ENCODE measurements at regions not wholly inside any gene's neighbourhood (a gene's known extent, or its start where the extent isn't known, plus 50 kb on each side); places are given as distances from the start of the nearest gene placed in this dataset.
"Not testable (repeated sequence)": the region's sequence is repeated elsewhere in the genome, so short reads cannot be mapped to it uniquely, and the experiment has no call there.

DNA sequence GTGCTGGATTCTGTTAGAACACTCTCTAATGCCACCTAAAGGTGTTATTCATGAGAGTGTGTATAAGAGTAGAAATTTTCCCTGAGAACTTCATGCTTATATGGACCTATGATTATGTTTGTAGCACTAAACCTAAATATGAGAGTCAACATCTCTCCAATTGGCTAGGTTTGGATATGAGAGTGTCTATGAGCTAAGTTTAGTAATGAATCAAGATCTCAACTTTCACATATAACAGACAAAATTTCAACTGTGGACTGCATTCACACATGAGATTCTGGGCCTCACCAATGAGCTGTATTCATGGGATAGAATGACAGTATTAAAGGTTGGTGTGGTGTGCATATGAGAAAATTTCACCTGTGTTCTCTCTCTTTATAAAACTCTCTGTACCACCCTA is 242.6 kb downstream of the RPS4Y2 start:
- Mint-ChIP-seq H3K36me3 (no peaks in the 10 kb centered on the region), H3K27me3 (no peaks in the 10 kb centered on the region), H3K27ac (no peak overlapping the region), H3K9me3 (ENCODE audit: low read depth) (no peaks in the 10 kb centered on the region), H3K4me3 (no peak overlapping the region), H3K4me1 (peaks cover 21% of the 10 kb centered on the region)
- no peak for DNase-seq
- no peak for ATAC-seq
- CTCF ChIA-PET, result no interaction called here

DNA sequence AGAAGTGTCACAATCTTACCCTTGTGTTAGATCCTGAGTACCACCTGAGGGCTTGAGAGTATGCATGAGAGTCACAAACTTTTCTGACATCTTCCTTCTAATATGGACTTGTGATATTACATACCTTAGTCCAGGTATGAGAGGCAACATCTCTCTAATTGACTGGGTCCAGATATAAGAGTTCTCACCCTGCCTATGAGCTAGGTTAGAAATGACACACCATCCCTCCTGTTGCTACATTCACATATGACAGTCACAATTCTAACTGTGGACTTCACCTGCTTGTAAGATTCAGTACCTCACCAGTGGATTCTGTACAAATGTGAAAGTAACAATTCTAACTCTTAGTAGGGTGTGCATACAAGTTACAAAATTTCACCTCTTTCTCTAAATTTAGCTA is 245.2 kb downstream of the RPS4Y2 start:
- H3K36me3 Mint-ChIP-seq, result no peaks in the 10 kb centered on the region
- no peaks in the 10 kb centered on the region for H3K27me3 Mint-ChIP-seq
- peaks cover 21% of the 10 kb centered on the region for H3K4me1 Mint-ChIP-seq
- DNase-seq (no peak), ATAC-seq (no peak)
- no peaks in the 10 kb centered on the region for H3K9me3 Mint-ChIP-seq (ENCODE audit: low read depth)
- CTCF ChIA-PET, result no interaction called here
- no peak overlapping the region for H3K27ac Mint-ChIP-seq
- H3K4me3 Mint-ChIP-seq, result no peak overlapping the region

DNA sequence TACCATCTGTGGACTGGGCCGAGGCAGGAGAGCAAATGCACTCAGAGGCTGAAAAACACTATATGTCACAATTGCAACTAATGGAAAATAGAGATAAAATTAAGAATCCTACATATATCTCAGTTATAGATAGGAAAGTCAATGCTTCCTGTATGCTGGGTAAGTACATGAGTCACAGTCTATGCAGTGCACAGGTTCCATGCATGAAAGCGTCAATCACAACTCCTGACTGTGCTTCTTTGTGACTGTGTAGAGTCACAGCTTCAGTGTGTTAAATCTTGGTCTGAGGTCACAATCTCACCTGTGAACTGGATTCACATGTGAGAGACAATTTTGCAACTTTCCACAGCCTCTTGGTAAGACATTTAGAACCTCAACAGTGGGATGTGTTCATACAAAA is 247.2 kb downstream of the RPS4Y2 start:
- DNase-seq, result no peak
- H3K27ac Mint-ChIP-seq, result no peak overlapping the region
- H3K9me3 Mint-ChIP-seq (ENCODE audit: low read depth), result no peaks in the 10 kb centered on the region
- ATAC-seq, result no peak
- CTCF ChIA-PET, result no interaction called here
- H3K36me3 Mint-ChIP-seq, result no peaks in the 10 kb centered on the region
- H3K4me3 Mint-ChIP-seq, result no peak overlapping the region
- H3K27me3 Mint-ChIP-seq, result no peaks in the 10 kb centered on the region
- H3K4me1 Mint-ChIP-seq, result peaks cover 13% of the 10 kb centered on the region

DNA sequence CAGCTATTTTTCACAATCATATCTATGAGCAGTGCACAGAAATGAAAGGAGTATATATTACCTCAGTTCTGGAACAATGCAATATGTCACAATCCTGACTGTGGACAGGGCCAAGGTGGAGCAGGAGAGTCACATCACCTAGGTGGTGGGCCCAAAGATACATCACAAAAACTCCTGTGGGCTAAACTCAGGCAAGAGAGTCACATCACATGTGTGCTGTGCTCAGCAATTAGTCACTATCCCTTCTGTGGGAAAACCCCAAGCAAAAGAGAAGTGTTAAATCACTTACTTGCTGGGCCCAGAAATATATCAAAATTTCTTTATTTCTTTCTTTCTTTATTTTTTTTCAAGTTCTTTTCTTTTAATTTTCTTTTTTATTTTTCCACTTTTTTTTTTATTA is 249.6 kb downstream of the RPS4Y2 start:
- Mint-ChIP-seq H3K4me3 (no peak overlapping the region), H3K9me3 (ENCODE audit: low read depth) (no peaks in the 10 kb centered on the region), H3K27me3 (no peaks in the 10 kb centered on the region), H3K4me1 (peaks cover 2% of the 10 kb centered on the region), H3K36me3 (no peaks in the 10 kb centered on the region), H3K27ac (no peak overlapping the region)
- ATAC-seq (no peak), DNase-seq (no peak)
- CTCF ChIA-PET, result no interaction called here

DNA sequence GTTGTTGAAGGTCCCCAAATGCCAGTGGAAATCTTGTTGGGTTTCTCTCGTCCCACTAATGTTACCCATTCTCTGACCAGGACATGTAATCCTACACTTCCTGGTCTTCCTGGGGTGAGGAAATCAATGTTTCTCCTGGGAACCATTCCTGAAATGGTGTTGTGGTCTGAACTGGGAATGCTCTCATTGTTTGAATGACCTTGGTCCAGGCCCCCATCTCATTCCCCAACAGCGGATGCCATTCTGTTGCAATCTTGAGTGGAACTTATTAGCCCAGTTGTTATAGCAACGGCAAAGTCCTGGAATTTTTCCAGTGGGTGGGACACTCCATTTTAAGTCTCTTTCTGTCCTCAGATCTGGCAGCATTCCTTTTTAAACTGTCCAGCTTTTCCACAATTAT is 265.9 kb downstream of the RPS4Y2 start:
- no peaks in the 10 kb centered on the region for H3K9me3 Mint-ChIP-seq (ENCODE audit: low read depth)
- ATAC-seq (no peak), DNase-seq (no peak)
- no peak overlapping the region for H3K27ac Mint-ChIP-seq
- H3K4me1 Mint-ChIP-seq, result peaks cover 24% of the 10 kb centered on the region
- H3K4me3 Mint-ChIP-seq, result no peak overlapping the region
- H3K27me3 Mint-ChIP-seq, result no peaks in the 10 kb centered on the region
- CTCF ChIA-PET, result no interaction called here
- no peaks in the 10 kb centered on the region for H3K36me3 Mint-ChIP-seq

DNA sequence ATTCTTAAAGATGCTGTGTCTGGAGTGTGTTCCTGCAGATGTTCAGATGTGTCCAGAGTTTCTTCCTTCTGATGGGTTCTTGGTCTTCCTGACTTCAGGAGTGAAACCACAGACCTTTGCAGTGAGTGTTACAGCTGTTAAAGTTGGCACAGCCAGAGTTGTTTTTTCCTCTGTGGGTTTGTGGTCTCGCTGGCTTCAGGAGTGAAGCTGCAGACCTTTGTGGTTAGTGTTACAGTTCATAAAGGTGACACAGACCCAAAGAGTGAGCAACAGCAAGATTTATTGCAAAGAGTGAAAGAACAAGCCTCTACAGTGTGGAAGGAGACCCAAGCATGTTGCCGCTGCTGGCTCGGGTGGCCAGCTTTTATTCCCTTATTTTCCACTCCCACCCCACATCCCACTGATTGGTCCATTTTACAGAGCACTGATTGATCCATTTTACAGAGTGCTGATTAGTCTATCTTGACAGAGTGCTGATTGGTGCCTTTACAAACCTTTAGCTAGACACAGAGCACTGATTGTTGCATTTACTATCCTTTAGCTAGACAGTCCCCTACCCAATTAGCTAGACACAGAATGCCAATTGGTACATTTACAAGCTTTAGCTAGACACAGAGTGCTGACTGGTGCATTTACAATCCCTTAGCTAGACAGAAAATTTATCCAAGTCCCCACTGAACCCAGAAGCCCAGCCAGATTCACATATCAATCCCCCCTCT is 266.6 kb downstream of the RPS4Y2 start:
- peak overlapping the region; percentile 64 for H3K27ac Mint-ChIP-seq

DNA sequence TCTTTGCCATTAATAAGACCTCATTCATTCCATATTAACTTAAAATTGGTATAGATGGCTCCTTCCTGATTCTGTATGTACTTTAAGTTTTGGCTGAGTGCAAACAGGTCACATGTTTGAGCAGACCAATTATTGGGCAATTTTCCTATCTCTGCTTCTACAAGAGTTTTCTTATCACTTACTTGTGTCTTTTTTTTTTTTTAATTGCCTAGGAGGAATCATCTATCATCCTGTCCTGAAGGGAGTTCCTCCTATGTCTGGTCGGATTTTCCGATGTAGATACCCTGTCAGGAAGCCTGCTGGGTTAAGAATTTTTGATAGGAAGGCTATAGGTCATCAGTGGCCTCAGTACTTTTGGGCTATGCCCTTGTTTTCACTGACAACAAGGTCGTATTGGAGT is 268.0 kb downstream of the RPS4Y2 start:
- Mint-ChIP-seq H3K4me1 (peaks cover 24% of the 10 kb centered on the region), H3K27me3 (no peaks in the 10 kb centered on the region), H3K4me3 (no peak overlapping the region), H3K27ac (no peak overlapping the region), H3K9me3 (ENCODE audit: low read depth) (no peaks in the 10 kb centered on the region), H3K36me3 (no peaks in the 10 kb centered on the region)
- CTCF ChIA-PET, result no interaction called here
- DNase-seq (no peak), ATAC-seq (no peak)

More for the DNA sequence above, 266.6 kb downstream of the RPS4Y2 start:
- ATAC-seq, result peak; percentile 42
- Mint-ChIP-seq H3K36me3 (no peaks in the 10 kb centered on the region), H3K4me3 (peak overlapping the region; percentile 22), H3K27me3 (no peaks in the 10 kb centered on the region), H3K4me1 (peaks cover 24% of the 10 kb centered on the region), H3K9me3 (ENCODE audit: low read depth) (no peaks in the 10 kb centered on the region)
- CTCF ChIA-PET, result no interaction called here
- DNase-seq, result peak; percentile 60

DNA sequence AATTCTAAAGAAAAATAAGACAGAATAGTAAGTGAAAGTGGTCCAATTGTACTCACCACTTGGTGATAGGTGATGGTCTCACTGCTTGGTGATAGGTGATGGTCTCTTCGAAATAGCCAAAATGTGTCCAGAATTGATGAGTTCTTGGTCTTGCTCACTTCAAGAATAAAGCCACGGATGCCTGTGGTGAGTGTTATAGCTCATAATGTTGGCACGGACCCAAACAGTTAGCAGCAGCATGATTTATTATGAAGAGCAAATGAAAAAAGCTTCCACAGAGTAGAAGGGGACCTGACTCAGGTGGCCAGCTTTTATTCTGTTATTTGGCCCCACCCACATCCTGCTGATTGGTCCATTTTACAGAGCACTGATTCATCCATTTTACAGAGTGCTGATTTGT is 272.6 kb downstream of the RPS4Y2 start:
- H3K4me1 Mint-ChIP-seq, result peaks cover 17% of the 10 kb centered on the region

DNA sequence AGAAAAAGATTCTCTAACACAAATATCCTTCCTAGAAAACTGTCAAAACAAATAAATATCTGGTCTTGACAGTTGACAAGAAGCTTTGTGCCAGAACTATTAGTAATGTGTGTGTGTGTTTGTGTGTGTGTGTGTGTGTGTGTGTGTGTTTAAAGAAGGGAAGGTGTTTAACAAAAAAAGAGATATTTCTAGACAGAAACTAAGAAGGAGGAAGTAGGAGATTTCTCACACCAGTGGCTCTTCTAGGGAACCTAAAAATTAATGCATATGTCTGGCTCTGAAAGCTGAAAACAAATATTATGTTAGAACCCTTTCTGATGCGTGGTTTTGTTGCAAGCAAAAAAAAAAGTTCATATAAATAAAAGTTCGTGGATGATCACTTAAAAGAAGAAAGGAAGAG is 277.5 kb downstream of the RPS4Y2 start:
- ATAC-seq (no peak), DNase-seq (no peak)
- CTCF ChIA-PET, result no interaction called here
- H3K36me3 Mint-ChIP-seq, result peaks cover 5% of the 10 kb centered on the region
- H3K27me3 Mint-ChIP-seq, result no peaks in the 10 kb centered on the region
- H3K9me3 Mint-ChIP-seq (ENCODE audit: low read depth), result no peaks in the 10 kb centered on the region
- peak overlapping the region; percentile 86 for H3K27ac Mint-ChIP-seq
- H3K4me3 Mint-ChIP-seq, result no peak overlapping the region
- peaks cover 34% of the 10 kb centered on the region for H3K4me1 Mint-ChIP-seq

More for the DNA sequence above, 272.6 kb downstream of the RPS4Y2 start:
- CTCF ChIA-PET, result no interaction called here
- H3K27me3 Mint-ChIP-seq, result no peaks in the 10 kb centered on the region
- no peaks in the 10 kb centered on the region for H3K36me3 Mint-ChIP-seq
- H3K4me3 Mint-ChIP-seq, result no peak overlapping the region
- DNase-seq, result no peak
- no peaks in the 10 kb centered on the region for H3K9me3 Mint-ChIP-seq (ENCODE audit: low read depth)
- no peak for ATAC-seq
- H3K27ac Mint-ChIP-seq, result no peak overlapping the region

DNA sequence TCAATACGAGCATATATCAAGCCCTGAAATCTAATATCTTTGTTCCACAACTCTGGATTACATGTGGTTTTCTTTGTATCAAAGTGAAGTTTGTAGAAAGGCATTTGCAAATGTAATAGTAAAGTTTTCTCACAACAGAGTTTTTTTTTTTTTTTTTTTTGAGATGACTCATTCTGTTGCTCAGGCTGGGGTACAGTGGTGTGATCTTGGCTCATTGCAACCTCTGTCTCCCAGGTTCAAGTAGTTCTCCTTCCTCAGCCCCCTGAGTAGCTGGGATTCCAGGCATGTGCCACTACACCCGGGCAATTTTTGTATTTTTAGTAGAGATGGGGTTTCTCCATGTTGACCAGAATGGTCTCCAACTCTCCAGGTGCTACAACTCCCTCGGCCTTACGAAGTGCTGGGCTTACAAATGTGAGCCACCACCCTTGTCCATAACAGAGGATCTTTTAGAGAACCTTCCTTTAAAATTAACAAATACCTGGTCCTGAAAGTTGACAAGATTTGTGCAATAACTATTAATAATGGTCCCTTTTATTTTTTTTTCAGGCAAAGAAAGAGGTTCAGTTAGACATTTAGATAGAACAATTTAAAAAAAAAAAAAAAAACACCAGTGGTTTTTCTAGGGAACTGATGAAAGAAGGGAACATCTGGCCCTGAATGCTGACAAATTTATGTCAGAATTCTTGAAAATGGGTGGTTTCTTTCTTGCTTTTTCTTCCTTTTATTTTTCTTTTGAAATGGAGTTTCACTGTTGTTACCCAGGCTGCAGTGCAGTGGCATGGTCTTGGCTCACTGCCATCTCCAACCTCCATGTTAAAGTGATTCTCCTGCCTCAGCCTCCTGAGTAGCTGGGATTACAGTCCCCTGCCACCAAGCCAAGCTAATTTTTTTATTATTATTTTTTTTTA is 278.5 kb downstream of the RPS4Y2 start:
- CTCF ChIA-PET, result interaction anchor here (0.7 kb wide), 2 partner anchors 289 to 297 kb away, joined by 3 to 4 read pairs; no protein-coding TSS in a partner anchor
- DNase-seq (no peak), ATAC-seq (peak; percentile 58)
- Mint-ChIP-seq H3K36me3 (peaks cover 5% of the 10 kb centered on the region), H3K4me3 (no peak overlapping the region), H3K27ac (peak overlapping the region; percentile 86), H3K27me3 (no peaks in the 10 kb centered on the region), H3K9me3 (ENCODE audit: low read depth) (no peaks in the 10 kb centered on the region), H3K4me1 (peaks cover 34% of the 10 kb centered on the region)

DNA sequence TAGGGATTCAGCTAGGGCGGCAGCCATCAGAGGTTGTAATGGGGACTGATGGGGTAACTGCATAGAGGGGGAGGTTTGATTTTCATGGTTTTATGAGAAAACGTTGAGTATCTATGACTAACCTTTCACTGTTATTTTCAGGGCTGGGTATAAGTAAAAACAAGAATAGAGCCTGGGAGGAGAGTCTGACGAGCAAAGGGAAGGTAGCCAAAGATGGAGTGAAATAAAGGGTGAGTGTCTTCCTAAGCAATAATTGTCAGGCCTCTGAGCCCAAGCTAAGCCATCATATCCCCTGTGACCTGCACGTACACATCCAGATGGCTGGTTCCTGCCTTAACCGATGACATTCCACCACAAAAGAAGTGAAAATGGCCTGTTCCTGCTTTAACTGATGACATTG is 281.5 kb downstream of the RPS4Y2 start:
- H3K9me3 Mint-ChIP-seq (ENCODE audit: low read depth); ATAC-seq; CTCF ChIA-PET; H3K36me3 Mint-ChIP-seq; H3K27me3 Mint-ChIP-seq; H3K4me3 Mint-ChIP-seq; DNase-seq: not testable (repeated sequence)
- Mint-ChIP-seq H3K27ac (peak overlapping the region; percentile 42), H3K4me1 (peaks cover 34% of the 10 kb centered on the region)

DNA sequence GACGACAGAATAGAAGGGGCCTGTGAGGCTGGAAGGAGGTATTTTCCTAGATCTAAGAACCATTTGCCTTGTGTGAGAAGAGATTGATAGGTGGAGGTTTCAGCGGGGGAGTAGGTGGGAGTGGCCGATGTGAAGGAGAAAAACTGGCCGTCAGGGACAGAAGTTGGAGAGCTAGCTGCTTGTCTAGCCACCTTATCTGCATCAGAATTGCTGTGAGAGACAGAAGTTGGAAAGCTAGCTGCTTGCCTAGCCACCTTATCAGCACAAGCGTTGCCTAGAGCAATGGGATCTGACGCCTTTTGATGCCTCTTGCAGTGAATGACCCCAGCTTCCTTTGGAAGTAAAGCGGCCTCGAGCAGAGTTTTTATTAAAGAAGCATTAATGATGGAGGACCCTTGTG is 283.9 kb downstream of the RPS4Y2 start:
- DNase-seq, result no peak
- no peak for ATAC-seq
- H3K36me3 Mint-ChIP-seq, result peaks cover 9% of the 10 kb centered on the region
- H3K27ac Mint-ChIP-seq, result no peak overlapping the region
- CTCF ChIA-PET, result no interaction called here
- no peaks in the 10 kb centered on the region for H3K27me3 Mint-ChIP-seq
- peaks cover 4% of the 10 kb centered on the region for H3K9me3 Mint-ChIP-seq (ENCODE audit: low read depth)
- H3K4me3 Mint-ChIP-seq, result no peak overlapping the region
- peaks cover 13% of the 10 kb centered on the region for H3K4me1 Mint-ChIP-seq

DNA sequence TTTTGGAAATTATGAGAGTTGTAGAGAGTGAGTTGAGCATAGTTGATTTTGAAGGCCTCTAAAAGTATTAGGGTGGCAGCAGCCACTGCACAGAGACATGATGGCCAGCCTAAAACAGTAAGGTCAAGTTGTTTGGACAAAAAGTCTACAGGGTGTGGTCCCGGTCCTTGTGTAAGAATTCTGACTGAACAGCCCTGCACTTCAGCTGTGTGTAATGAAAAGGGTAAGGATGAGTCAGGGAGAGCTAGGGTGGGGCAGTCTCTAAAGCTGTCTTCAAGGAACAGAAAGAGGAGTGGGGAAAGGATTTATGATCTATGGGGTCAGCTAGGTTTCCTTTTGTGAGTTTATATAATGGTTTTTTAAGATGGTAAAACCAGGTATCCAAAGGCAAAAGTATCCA is 284.8 kb downstream of the RPS4Y2 start:
- peaks cover 13% of the 10 kb centered on the region for H3K4me1 Mint-ChIP-seq
- H3K4me3 Mint-ChIP-seq; ATAC-seq; H3K9me3 Mint-ChIP-seq (ENCODE audit: low read depth); DNase-seq; H3K36me3 Mint-ChIP-seq; CTCF ChIA-PET; H3K27ac Mint-ChIP-seq; H3K27me3 Mint-ChIP-seq: not testable (repeated sequence)

DNA sequence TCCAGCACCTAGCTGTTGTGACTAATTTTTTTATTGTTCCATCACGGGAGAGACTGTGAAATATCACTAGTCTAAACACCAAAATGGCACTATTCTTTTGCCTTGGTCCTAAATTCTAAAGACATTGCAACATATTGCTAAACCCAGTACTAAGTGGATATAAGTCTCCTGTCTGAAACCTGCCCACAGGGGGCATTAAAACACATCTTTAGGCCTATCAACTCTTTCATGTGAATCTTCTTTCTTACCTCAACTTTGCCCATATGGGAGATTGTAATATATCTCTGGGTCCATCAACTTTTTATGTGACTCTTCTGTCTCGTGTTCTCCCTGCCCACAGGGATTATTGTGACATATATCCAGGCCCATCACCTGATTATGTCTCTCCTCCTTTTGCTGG is 317.2 kb downstream of the RPS4Y2 start:
- Mint-ChIP-seq H3K27ac (no peak overlapping the region), H3K4me3 (no peak overlapping the region), H3K27me3 (no peaks in the 10 kb centered on the region), H3K4me1 (no peaks in the 10 kb centered on the region), H3K36me3 (no peaks in the 10 kb centered on the region), H3K9me3 (ENCODE audit: low read depth) (no peaks in the 10 kb centered on the region)
- CTCF ChIA-PET, result no interaction called here
- ATAC-seq, result no peak
- DNase-seq, result no peak
